NB4 (cell line): ENCODE measurements at regions not wholly inside any gene's neighbourhood (a gene's known extent, or its start where the extent isn't known, plus 50 kb on each side); places are given as distances from the start of the nearest gene placed in this dataset.

Experiments used
- MYC ChIP-seq: IDR thresholded peaks from 2 replicates; pipeline ENCODE4 v1.6.1; 2011; ENCODE audit warnings: low read depth, low read length
- TF ChIP-seq, protein P1 (sequence below): IDR thresholded peaks from one replicate; pipeline ENCODE4 v1.5.1; 2012; ENCODE audit warnings: low read depth, low read length
- TF ChIP-seq, protein P2 (sequence below): IDR thresholded peaks from 2 replicates; pipeline ENCODE4 v1.6.1; 2011; ENCODE audit warnings: low read depth, low read length

DNA sequence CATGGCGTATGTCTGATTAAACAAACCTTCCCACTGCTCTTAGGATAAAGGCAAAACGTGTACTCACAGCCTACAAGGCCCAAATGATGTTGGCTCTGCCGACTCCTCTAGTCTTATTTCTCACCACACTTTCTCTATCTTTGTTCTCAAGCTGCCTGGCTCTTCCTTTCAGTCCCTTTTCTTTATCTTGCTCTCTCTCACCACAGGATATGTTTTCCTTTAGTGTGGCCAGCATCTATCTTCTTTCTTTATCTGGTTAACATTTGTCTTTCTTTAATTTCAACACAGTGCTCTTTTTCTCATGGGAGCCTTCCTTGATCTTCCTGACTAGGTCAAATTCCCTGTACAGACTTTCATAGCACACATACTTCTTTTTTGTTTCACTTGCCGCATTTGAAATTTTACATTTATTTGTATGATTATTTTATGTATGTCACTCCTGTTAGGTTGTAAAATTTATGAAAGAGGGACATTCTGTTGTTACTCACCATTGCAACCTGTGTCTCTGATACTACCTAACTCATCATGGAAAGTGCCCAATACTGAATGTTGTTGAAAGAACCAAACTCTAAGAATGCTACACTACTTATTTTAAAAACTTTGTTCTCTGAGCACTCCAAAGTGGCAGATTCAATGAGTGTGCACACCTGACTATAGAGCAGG is 328.9 kb upstream of the CBLB start:
- TF ChIP-seq, protein P1, sequence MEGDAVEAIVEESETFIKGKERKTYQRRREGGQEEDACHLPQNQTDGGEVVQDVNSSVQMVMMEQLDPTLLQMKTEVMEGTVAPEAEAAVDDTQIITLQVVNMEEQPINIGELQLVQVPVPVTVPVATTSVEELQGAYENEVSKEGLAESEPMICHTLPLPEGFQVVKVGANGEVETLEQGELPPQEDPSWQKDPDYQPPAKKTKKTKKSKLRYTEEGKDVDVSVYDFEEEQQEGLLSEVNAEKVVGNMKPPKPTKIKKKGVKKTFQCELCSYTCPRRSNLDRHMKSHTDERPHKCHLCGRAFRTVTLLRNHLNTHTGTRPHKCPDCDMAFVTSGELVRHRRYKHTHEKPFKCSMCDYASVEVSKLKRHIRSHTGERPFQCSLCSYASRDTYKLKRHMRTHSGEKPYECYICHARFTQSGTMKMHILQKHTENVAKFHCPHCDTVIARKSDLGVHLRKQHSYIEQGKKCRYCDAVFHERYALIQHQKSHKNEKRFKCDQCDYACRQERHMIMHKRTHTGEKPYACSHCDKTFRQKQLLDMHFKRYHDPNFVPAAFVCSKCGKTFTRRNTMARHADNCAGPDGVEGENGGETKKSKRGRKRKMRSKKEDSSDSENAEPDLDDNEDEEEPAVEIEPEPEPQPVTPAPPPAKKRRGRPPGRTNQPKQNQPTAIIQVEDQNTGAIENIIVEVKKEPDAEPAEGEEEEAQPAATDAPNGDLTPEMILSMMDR, result no peak
- TF ChIP-seq, protein P2, sequence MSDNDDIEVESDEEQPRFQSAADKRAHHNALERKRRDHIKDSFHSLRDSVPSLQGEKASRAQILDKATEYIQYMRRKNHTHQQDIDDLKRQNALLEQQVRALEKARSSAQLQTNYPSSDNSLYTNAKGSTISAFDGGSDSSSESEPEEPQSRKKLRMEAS, result no peak
- TF ChIP-seq MYC, result no peak
